Testis (tissue), 2 donors: ENCODE measurements at regions not wholly inside any gene's neighbourhood (a gene's known extent, or its start where the extent isn't known, plus 50 kb on each side); places are given as distances from the start of the nearest gene placed in this dataset.

Experiments
- CTCF ChIP-seq, 3 experiments: fragments of 450-650 bp in 2 of 3; fragments of 200-600 bp in 1 of 3; sonication (generic) in 1 of 3; IDR thresholded peaks; one replicate each; pipeline ENCODE4 v1.5.1; 2016 to 2019; ENCODE audit warnings: antibody characterized with exemption in 3 of 3, mild to moderate bottlenecking in 2 of 3, moderate library complexity in 1 of 3
- POLR2A ChIP-seq: fragments of 450-650 bp; IDR thresholded peaks from one replicate; pipeline ENCODE4 v1.6.1; 2017; ENCODE audit warnings: antibody characterized with exemption, mild to moderate bottlenecking, moderate library complexity

GRCh38 chr22:27186643-27187042, 529.3 kb downstream of the MIAT start:
- TF ChIP-seq CTCF (IDR thresholded peaks at IDR 0.05) (no peak), POLR2A (no peak)
